ENCODE measurements at regions not wholly inside any gene's neighbourhood (a gene's known extent, or its start where the extent isn't known, plus 50 kb on each side); places are given as distances from the start of the nearest gene placed in this dataset.

- H3F3A ChIP-seq (ENCODE audit: insufficient read depth, low read length, poor library complexity, severe bottlenecking) = no peaks in the 10 kb centered on the region
- no peaks in the 10 kb centered on the region for H3K36me3 ChIP-seq (ENCODE audit: insufficient read depth, low read length)
- no peaks in the 10 kb centered on the region for H3K27me3 ChIP-seq (ENCODE audit: insufficient read depth, low read depth, low read length)
- no peak overlapping the region for H3K4me3 ChIP-seq (ENCODE audit: low read length)
- H3K9me2 ChIP-seq (ENCODE audit: insufficient read depth, low read length) = no peaks in the 10 kb centered on the region
- H4K20me1 ChIP-seq (ENCODE audit: insufficient read depth) = no peaks in the 10 kb centered on the region
- no peak overlapping the region for H3K4me2 ChIP-seq (ENCODE audit: low read length)
- no peak overlapping the region for H2AFZ ChIP-seq (ENCODE audit: low read depth, low read length)
- no peak overlapping the region for H3K9ac ChIP-seq (ENCODE audit: low read length)
- H3K27ac ChIP-seq (ENCODE audit: low read length) = no peak overlapping the region
- no peak for TF ChIP-seq CTCF (IDR thresholded peaks at IDR 0.05; ENCODE audit: poor library complexity, severe bottlenecking)
- TF ChIP-seq POLR2AphosphoS5 (IDR thresholded peaks at IDR 0.05) = no peak
- TF ChIP-seq TAF1 (IDR thresholded peaks at IDR 0.05; ENCODE audit: low read depth) = no peak
- no peak for TF ChIP-seq MXI1 (conservative IDR thresholded peaks at IDR 0.05; ENCODE audit: poor library complexity, severe bottlenecking)
- TF ChIP-seq REST (IDR thresholded peaks at IDR 0.05; ENCODE audit: borderline replicate concordance) = no peak
- H3K79me2 ChIP-seq (replicated peaks; ENCODE audit: insufficient read depth, low read length) = no peaks in the 10 kb centered on the region
- H3K9me3 ChIP-seq (ENCODE audit: low read length) = no peaks in the 10 kb centered on the region
These were observed 336.3 kb upstream of the CDH7 start for GRCh38 chr18:65414501-65414900.

- no peaks in the 10 kb centered on the region for H4K20me1 ChIP-seq (ENCODE audit: insufficient read depth)
- no peak overlapping the region for H3K9ac ChIP-seq (ENCODE audit: low read length)
- TF ChIP-seq CTCF (IDR thresholded peaks at IDR 0.05; ENCODE audit: poor library complexity, severe bottlenecking) = no peak
- no peak for TF ChIP-seq EP300 (conservative IDR thresholded peaks at IDR 0.05; ENCODE audit: poor library complexity, severe bottlenecking)
- TF ChIP-seq TAF1 (IDR thresholded peaks at IDR 0.05; ENCODE audit: low read depth) = no peak
- TF ChIP-seq MXI1 (conservative IDR thresholded peaks at IDR 0.05; ENCODE audit: poor library complexity, severe bottlenecking) = no peak
- no peak for TF ChIP-seq EZH2 (IDR thresholded peaks at IDR 0.05; ENCODE audit: borderline replicate concordance, insufficient read depth, low read length, poor library complexity, severe bottlenecking)
- no peak for TF ChIP-seq POLR2AphosphoS5 (IDR thresholded peaks at IDR 0.05)
- TF ChIP-seq RAD21 (conservative IDR thresholded peaks at IDR 0.05) = no peak
- TF ChIP-seq REST (IDR thresholded peaks at IDR 0.05; ENCODE audit: borderline replicate concordance) = no peak
- no peak for TF ChIP-seq SMC3 (conservative IDR thresholded peaks at IDR 0.05; ENCODE audit: poor library complexity)
- no peak overlapping the region for H3K4me2 ChIP-seq (ENCODE audit: low read length)
- no peak overlapping the region for H3K4me3 ChIP-seq (ENCODE audit: low read length)
- no peak overlapping the region for H3K27ac ChIP-seq (ENCODE audit: low read length)
- no peaks in the 10 kb centered on the region for H3K27me3 ChIP-seq (ENCODE audit: insufficient read depth, low read depth, low read length)
- H3K9me2 ChIP-seq (ENCODE audit: insufficient read depth, low read length) = no peaks in the 10 kb centered on the region
- H3F3A ChIP-seq (ENCODE audit: insufficient read depth, low read length, poor library complexity, severe bottlenecking) = no peaks in the 10 kb centered on the region
- H3K36me3 ChIP-seq (ENCODE audit: insufficient read depth, low read length) = no peaks in the 10 kb centered on the region
- no peak overlapping the region for H2AFZ ChIP-seq (ENCODE audit: low read depth, low read length)
- H3K79me2 ChIP-seq (replicated peaks; ENCODE audit: insufficient read depth, low read length) = no peaks in the 10 kb centered on the region
- no peaks in the 10 kb centered on the region for H3K9me3 ChIP-seq (ENCODE audit: low read length)
These were observed 339.8 kb upstream of the CDH7 start for GRCh38 chr18:65411061-65411460.

Data from neural cell (in vitro differentiated cells).